HG03354 (cell line): ENCODE measurements at regions not wholly inside any gene's neighbourhood (a gene's known extent, or its start where the extent isn't known, plus 50 kb on each side); places are given as distances from the start of the nearest gene placed in this dataset.
"Not testable (repeated sequence)": the region's sequence is repeated elsewhere in the genome, so short reads cannot be mapped to it uniquely, and the experiment has no call there.

Source experiments
- ATAC-seq: cut with Tn5 transposase; IDR thresholded peaks from one replicate; pipeline ENCODE4 v1.9.1; 2021; ENCODE audit warnings: mild to moderate bottlenecking; ENCODE audit not compliant: unreplicated experiment, poor library complexity, severe bottlenecking

DNA sequence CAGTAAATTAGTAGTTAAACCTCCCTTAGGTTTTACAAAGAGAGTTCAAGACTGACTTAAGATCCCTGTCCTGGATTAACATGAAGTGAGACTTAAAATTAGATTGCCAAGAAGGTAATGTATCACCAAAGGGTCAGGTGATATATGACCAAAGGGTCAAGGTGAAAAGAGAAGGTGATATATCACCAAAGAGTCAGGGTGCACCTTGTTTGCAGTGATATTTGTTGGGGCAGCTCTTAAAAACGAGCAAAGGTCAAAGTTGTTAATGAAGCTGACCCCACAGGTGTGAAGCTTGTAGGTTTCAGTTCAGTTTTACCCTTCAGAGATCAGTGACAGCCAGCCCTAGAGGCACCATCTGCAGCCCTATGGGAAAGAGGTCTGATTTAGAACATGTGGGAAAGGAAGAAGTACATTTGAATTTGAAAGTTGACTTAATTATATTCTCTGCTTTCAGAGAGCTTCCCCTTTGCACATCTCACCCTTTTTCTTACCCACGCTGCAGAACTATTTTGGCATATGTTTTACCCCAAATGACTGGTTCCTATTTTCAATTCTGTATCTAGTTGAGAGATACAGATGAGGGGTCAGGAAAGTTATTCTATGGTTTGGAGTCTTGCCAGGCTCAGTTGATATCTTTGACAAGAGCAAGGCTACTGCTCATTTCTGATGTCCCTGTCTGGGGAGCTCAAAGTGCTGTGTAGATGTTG, 170.8 kb downstream of the S1PR1 start:
- ATAC-seq = peak; percentile 74

DNA sequence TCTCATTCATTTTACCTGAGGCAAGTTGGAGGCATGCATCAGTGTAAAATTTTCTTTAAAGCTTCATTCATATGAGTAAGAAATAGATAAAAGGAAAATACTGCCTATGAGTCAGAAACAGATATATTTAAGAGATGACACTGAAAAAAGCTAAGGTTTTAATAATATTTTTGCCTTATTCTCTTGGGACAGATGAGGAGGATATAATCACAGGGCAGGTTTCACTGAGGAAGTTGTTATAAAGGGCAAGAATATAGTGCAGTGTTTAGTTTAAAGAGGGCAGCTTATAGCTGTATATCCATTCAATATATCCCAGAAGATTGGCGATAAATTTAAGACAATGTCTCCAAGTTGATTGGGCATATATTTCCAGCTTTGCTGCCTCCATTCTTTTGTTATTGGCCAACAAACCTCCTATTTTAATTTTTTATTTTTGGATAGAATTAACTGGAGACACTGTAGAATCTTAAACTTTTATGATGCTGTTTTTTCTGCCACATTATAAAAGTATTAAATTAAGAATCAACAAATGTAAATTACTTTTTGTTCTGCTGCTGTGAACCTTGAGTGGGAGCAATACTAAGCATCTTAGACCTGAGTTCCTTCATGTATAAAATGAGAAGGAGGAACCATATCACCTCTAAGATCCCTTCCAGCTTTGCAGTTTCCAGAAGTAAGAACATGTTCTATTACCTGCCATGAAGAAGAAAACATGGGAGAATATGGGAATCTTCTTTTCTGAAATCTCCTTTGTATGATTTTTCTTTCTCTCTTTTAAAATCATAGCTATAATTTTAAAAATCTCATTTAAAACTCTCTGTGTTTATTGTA, 171.6 kb downstream of the S1PR1 start:
- peak; percentile 18 for ATAC-seq

GRCh38 chr1:101409102-101409501, 172.3 kb downstream of the S1PR1 start:
- ATAC-seq = no peak

- ATAC-seq = peak; percentile 57
Observed at GRCh38 chr1:101410048-101410878, 173.4 kb downstream of the S1PR1 start.

DNA sequence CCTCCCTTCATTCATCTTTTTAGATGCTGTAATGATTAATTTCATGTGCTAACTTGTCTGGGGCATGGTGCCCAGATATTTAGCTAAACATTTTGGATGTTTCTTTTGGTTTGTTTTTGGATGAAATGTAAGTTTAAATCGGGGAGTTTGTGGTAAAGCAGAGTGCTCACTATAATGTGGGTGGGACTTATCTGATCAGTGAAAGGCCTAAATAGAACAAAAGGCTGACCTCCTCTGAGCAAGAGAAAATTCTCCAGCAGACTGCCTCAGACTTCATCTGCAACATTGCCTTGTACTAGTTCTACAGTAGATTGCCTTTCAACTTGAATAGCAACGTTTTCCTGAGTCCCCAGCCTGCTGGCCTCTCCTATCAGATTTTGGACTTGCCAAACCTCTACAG, 183.6 kb downstream of the S1PR1 start:
- ATAC-seq = no peak

DNA sequence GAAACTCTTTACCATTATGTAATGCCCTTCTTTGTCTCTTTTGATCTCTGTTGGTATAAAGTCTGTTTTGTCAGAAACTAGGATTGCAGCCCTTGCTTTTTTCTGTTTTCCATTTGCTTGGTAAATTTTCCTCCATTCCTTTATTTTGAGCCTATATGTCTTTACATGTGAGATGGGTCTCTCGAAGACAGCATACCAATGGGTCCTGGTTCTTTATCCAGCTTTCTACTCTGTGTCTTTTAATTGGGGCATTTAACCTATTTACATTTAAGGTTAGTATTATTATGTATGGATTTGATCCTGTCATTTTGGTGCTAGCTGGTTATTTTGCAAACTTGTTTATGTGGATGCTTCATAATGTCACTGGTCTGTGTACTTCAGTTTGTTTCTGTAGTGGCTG, 191.3 kb downstream of the S1PR1 start:
- ATAC-seq = not testable (repeated sequence)

GRCh38 chr1:101428562-101428961, 191.7 kb downstream of the S1PR1 start:
- ATAC-seq = no peak

GRCh38 chr1:101431956-101432510, 195.2 kb downstream of the S1PR1 start:
- ATAC-seq = peak; percentile 70

GRCh38 chr1:101435831-101436511, 199.2 kb downstream of the S1PR1 start:
- peak; percentile 73 for ATAC-seq

DNA sequence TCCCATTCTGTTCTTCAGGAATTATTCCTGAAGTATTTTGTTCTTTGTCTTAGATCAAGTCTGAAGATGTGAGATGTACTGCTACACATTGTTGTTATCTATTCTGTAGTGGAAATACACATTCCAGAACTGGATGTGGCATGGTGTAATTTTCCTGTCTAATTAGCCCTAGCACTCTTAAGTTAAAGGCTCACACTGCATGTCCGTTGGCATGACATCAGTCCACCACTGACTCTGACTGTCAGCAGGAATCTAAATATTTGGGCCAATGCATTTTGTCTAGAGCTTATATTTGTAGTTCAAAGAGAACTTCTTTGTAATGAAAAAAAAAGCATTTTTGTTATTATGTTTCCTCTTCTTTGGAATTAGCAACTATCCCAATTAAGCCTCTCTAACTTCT, 201.0 kb downstream of the S1PR1 start:
- ATAC-seq = no peak

- peak; percentile 50 for ATAC-seq
Observed at GRCh38 chr1:101438359-101438758, 201.5 kb downstream of the S1PR1 start.

DNA sequence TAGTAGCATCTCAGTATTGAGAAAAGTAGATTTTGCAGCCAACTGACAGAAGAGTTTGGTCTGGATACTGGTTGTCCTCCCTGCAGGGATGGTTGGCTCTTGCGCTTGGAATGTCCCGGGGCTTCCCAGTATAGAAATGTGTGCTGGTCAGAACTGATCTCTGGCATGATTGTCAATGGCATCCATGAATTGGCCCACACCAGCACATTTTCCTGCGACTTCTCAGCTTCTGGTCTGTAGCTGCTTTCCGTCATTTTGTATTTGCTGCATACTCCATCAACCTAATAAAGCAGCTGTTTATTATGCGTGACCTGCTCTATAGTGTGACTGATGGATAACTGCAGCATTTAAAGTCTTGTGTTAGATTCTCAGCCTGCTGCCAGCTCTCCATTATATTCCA, 203.7 kb downstream of the S1PR1 start:
- no peak for ATAC-seq

DNA sequence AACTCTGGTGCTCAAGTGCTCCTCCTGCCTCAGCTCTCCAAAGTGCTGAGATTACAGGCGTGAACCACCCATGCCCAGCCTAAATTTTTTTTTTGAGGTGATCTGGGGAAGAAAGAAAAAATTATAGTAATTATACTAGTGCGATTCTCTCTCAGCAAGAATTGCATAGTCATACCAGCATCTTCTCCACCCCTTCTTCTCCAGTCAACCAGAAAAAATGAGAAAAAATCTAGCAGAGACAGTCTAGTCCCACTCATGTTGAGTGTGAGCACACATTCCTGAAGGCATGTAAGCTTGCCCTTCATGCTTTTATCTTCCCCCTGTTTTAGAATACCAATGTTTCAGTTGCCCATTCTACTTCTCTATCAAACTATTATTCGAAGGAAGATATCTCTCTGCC, 207.6 kb downstream of the S1PR1 start:
- ATAC-seq = peak; percentile 48

- no peak for ATAC-seq
Observed at GRCh38 chr1:101444873-101445618, 208.2 kb downstream of the S1PR1 start.

DNA sequence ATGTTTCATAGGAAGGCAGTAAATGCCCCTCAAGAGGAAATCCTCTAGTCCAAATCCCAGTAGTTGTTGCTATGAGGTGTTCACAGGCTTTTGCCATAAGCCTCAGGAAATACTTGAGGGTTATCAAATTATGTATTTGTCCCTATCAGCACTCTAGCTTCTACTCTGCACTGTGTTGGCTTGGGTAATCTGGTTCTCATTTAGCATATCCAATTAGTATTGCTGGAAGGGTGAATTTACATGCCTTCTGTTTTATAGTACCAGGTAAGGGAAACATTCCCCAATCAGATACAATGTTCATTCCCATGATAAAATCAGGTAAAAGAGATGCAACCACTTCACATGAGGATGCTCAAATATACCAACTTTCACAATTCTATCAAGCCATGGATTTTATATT, 211.2 kb downstream of the S1PR1 start:
- no peak for ATAC-seq

GRCh38 chr1:101450691-101451090, 213.9 kb downstream of the S1PR1 start:
- not testable (repeated sequence) for ATAC-seq

GRCh38 chr1:101451888-101452287, 215.1 kb downstream of the S1PR1 start:
- ATAC-seq = peak; percentile 65

- no peak for ATAC-seq
Observed at GRCh38 chr1:101452825-101453224, 216.0 kb downstream of the S1PR1 start.

DNA sequence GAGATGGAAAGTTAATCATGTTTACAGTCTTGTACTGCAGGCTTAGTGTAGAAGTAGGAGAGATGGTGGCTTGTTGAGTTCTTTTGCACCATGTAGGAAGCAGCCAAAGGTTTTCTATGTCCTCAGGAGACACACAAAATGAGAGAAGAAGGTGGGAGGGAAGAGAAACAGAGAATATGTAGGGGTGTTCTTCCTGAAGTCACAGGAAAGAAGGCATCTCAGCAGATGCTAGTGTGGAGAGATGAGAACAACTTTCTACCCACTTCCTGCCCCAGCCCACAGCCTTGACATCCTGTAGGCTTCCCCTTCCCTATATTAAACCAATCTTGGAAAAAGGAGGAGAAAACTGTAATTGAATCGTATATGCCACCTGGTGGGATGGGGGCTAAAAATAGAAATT, 217.0 kb downstream of the S1PR1 start:
- peak; percentile 58 for ATAC-seq
